ENCODE measurements at regions not wholly inside any gene's neighbourhood (a gene's known extent, or its start where the extent isn't known, plus 50 kb on each side); places are given as distances from the start of the nearest gene placed in this dataset.

DNA sequence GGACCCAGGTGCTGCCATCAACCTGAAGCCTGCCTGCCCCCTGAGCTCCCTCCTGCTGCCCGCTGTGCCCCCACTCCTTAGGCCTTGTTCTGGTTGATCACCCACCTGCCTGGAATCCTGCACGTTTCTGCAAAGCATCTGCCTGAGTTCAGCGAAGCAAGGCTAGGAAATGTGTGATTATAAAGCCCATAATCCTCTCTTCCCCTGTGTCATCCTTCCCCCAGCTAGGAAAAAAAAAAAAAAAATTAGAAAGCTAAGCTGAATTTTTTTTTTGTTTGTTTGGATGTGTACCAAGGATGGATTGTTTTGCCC lies 93.2 kb downstream of the FOXA2 start:
- H3K4me1 ChIP-seq = no peaks in the 10 kb centered on the region
- WGBS, 2 donors = 25 to 71% methylated on average over 3 of the region's 3 CpGs
- no peak for DNase-seq
- no peaks in the 10 kb centered on the region for H3K27me3 ChIP-seq
- H3K9me3 ChIP-seq = no peaks in the 10 kb centered on the region
- no peaks in the 10 kb centered on the region for H3K36me3 ChIP-seq (ENCODE audit: low read depth, missing control alignments)
- no peak for TF ChIP-seq POLR2A (IDR thresholded peaks at IDR 0.05)
- no peak overlapping the region for H3K4me3 ChIP-seq
- intact Hi-C loops (cut with DNase I; ENCODE audit: low total_unique reads) = no loop called here
- H3K27ac ChIP-seq = no peak overlapping the region

DNA sequence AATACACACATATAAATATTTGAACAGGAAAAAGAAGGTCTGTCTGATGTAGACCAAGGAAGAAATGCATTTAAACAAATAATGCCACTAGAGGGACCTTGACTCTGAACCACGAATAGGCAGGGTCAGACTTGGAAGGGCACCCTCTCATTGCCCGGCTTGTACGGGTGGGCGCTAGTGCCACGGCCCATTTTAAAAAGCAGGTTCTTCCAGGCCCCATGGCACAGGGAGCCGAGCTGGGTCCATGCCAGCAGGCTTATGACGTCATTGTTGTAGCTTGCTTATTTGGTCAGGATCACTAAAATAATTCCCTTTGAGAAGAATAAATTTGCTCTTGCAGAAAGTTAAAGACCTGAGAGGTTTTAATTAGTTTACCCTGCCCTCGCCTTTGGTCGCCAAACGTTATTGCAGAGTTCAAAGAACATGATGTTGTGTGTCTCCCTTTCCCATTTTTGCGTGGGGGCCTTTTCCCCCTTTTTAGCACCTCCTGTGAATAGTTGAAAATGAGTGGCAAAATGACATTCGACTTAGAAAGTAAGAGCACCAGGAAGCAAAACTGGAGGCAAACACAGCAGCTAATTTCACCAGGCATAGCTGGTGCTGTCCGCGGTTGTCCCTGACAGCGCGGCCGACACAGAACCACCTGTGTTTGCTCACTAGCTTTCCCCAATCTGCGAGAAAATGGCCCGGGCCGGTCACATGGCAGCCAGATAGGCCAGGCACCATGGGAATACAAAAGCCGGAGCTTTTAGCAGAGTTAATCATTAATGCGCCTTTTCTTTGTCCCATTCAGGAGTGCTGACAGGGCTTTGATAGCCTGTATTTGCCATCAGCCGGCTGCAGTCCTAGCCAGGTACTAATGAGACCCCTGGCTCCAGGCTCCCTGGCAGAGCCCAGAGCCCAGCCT lies 93.8 kb downstream of the FOXA2 start:
- DNase-seq = no peak
- no peak overlapping the region for H3K27ac ChIP-seq
- H3K4me1 ChIP-seq = no peaks in the 10 kb centered on the region
- H3K27me3 ChIP-seq = no peaks in the 10 kb centered on the region
- no peaks in the 10 kb centered on the region for H3K36me3 ChIP-seq (ENCODE audit: low read depth, missing control alignments)
- WGBS, 2 donors = 40 to 55% methylated on average over 23 of the region's 23 CpGs
- TF ChIP-seq, protein P1, sequence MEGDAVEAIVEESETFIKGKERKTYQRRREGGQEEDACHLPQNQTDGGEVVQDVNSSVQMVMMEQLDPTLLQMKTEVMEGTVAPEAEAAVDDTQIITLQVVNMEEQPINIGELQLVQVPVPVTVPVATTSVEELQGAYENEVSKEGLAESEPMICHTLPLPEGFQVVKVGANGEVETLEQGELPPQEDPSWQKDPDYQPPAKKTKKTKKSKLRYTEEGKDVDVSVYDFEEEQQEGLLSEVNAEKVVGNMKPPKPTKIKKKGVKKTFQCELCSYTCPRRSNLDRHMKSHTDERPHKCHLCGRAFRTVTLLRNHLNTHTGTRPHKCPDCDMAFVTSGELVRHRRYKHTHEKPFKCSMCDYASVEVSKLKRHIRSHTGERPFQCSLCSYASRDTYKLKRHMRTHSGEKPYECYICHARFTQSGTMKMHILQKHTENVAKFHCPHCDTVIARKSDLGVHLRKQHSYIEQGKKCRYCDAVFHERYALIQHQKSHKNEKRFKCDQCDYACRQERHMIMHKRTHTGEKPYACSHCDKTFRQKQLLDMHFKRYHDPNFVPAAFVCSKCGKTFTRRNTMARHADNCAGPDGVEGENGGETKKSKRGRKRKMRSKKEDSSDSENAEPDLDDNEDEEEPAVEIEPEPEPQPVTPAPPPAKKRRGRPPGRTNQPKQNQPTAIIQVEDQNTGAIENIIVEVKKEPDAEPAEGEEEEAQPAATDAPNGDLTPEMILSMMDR (IDR thresholded peaks at IDR 0.05) = no peak
- TF ChIP-seq POLR2A (IDR thresholded peaks at IDR 0.05) = no peak
- no peak overlapping the region for H3K4me3 ChIP-seq
- no peaks in the 10 kb centered on the region for H3K9me3 ChIP-seq
- intact Hi-C loops (cut with DNase I; ENCODE audit: low total_unique reads) = no loop called here

DNA sequence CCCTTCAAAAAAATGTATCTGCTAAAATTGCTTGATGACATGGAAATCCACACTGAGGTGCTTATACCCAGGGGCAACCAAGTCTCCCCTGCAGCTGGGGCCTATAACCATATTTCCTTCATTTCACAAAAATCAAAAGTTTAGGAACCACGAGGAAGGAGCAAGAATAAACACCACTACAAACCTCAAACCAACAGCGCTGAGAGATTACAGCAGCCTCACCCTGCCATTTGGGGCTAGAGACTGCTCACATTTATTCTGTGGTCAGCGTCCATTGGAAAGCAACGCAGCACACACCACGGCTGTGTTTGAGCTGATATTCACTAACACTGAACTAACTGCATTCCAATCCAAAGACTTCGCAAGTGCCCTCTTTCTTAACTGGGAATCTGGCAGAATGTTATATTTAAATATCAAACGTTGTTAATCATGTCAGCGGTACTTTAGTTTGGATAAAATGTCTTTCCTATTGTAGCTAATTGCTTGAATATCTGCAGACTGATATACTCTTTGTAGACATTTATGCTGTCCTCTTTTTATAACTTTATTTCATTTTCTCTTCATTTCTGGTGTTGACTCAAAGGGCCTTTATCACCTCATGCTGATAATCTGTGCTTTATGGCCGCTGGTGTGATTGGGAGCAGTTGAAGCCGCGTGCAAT lies 94.6 kb downstream of the FOXA2 start:
- no peak overlapping the region for H3K4me3 ChIP-seq
- H3K27ac ChIP-seq = no peak overlapping the region
- no peak for DNase-seq
- no peaks in the 10 kb centered on the region for H3K9me3 ChIP-seq
- no peaks in the 10 kb centered on the region for H3K36me3 ChIP-seq (ENCODE audit: low read depth, missing control alignments)
- 55 to 56% methylated on average over 11 of the region's 11 CpGs for WGBS, 2 donors
- no peaks in the 10 kb centered on the region for H3K4me1 ChIP-seq
- TF ChIP-seq, protein P1 (IDR thresholded peaks at IDR 0.05) = no peak
- TF ChIP-seq POLR2A (IDR thresholded peaks at IDR 0.05) = no peak
- H3K27me3 ChIP-seq = no peaks in the 10 kb centered on the region
- intact Hi-C loops (cut with DNase I; ENCODE audit: low total_unique reads) = no loop called here

DNA sequence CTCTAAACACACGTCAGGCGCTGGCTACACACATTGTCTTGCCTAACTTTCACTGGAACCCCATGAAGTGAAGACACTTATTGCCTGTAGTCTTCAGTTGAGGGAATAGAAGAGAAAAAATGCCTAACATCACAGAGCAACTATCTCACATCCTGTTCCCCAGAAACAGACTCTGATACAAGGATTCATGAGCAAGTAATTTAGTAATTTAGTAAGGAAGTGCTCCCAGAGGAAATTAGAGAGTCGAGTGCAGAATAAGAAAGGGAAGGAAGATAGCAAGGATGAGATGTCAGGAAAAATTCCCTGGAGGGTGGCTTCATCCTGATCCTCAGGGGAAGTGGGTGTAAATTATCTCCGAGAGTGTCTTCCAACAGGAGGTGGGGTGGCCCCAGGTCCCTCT lies 104.0 kb downstream of the FOXA2 start:
- TF ChIP-seq, protein P1 (IDR thresholded peaks at IDR 0.05) = no peak
- TF ChIP-seq POLR2A (IDR thresholded peaks at IDR 0.05) = no peak
- no peaks in the 10 kb centered on the region for H3K27me3 ChIP-seq
- WGBS, 2 donors = 81 to 83% methylated on average over 4 of the region's 4 CpGs
- H3K27ac ChIP-seq = no peak overlapping the region
- DNase-seq = no peak
- intact Hi-C loops (cut with DNase I; ENCODE audit: low total_unique reads) = no loop called here
- H3K9me3 ChIP-seq = no peaks in the 10 kb centered on the region
- no peaks in the 10 kb centered on the region for H3K36me3 ChIP-seq (ENCODE audit: low read depth, missing control alignments)
- H3K4me3 ChIP-seq = no peak overlapping the region
- H3K4me1 ChIP-seq = no peaks in the 10 kb centered on the region

DNA sequence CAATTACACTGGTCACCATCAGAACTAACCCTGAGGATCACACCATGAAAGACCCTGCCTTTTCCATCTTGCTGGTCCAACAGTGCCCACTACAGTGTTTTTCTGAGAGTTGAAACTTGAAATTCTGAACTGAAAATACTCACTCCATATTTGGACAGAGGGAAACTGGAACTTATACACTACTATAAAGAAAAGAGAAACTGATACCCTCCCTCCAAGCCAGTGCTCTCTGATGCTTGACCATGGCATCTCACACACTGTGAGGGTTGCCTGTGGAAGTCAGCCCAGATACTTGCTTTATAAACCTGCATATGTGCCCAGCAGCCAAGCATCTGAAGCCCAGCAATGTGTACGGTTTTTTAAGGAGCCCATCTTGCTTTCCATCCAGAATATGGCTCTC lies 108.7 kb downstream of the FOXA2 start:
- Histone ChIP-seq H3K36me3 (ENCODE audit: low read depth, missing control alignments) (no peaks in the 10 kb centered on the region), H3K4me1 (no peaks in the 10 kb centered on the region), H3K27ac (no peak overlapping the region), H3K9me3 (no peaks in the 10 kb centered on the region), H3K4me3 (no peak overlapping the region), H3K27me3 (no peaks in the 10 kb centered on the region)
- DNase-seq = no peak
- intact Hi-C loops (cut with DNase I; ENCODE audit: low total_unique reads) = no loop called here
- TF ChIP-seq POLR2A (IDR thresholded peaks at IDR 0.05) = no peak
- TF ChIP-seq, protein P1 (IDR thresholded peaks at IDR 0.05) = no peak
- 57 to 58% methylated on average over 1 of the region's 1 CpG for WGBS, 2 donors

Measured in testis (tissue), 2 donors.